Gastroesophageal sphincter (tissue), 3 donors: ENCODE measurements at regions not wholly inside any gene's neighbourhood (a gene's known extent, or its start where the extent isn't known, plus 50 kb on each side); places are given as distances from the start of the nearest gene placed in this dataset.

Source experiments
- POLR2A ChIP-seq, 2 donors: fragments of 450-650 bp; IDR thresholded peaks; one replicate each; pipeline ENCODE4 v1.6.1; 2017; ENCODE audit warnings: antibody characterized with exemption in 2 of 2, mild to moderate bottlenecking in 2 of 2, moderate library complexity in 1 of 2
- POLR2AphosphoS5 ChIP-seq: sonication (generic); formaldehyde crosslinking; IDR thresholded peaks from one replicate; pipeline ENCODE4 v1.6.1; 2017; ENCODE audit warnings: antibody characterized with exemption
- TF ChIP-seq, protein P1 (sequence below), 4 experiments: fragments of 200-600 bp in 2 of 4; fragments of 450-650 bp in 2 of 4; sonication (generic) in 1 of 4; IDR thresholded peaks; one replicate each; pipeline ENCODE4 v1.5.1; 2017 to 2019; ENCODE audit warnings: antibody characterized with exemption in 4 of 4, mild to moderate bottlenecking in 2 of 4, moderate library complexity in 2 of 4

DNA sequence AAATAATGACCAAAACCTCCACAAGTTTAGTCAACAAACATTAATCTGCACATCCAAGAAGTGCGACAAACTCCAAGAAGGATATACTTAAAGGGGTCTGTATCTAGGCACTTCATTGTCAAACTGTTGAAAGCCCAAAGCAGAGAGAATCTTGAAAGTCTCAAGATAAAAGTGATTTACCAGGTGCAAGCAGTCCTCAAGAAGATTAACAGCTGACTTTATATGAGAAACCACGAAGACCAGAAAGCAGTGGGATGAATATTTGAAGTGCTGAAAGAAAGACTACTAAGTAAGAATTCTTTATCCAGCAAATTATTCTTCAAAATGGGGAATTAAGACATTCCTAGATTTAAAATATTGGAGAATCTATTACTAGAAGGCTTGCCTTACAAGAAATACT is 58.4 kb upstream of the BLCAP start:
- TF ChIP-seq POLR2A (IDR thresholded peaks at IDR 0.05) (no peak), POLR2AphosphoS5 (no peak)
- TF ChIP-seq, protein P1, sequence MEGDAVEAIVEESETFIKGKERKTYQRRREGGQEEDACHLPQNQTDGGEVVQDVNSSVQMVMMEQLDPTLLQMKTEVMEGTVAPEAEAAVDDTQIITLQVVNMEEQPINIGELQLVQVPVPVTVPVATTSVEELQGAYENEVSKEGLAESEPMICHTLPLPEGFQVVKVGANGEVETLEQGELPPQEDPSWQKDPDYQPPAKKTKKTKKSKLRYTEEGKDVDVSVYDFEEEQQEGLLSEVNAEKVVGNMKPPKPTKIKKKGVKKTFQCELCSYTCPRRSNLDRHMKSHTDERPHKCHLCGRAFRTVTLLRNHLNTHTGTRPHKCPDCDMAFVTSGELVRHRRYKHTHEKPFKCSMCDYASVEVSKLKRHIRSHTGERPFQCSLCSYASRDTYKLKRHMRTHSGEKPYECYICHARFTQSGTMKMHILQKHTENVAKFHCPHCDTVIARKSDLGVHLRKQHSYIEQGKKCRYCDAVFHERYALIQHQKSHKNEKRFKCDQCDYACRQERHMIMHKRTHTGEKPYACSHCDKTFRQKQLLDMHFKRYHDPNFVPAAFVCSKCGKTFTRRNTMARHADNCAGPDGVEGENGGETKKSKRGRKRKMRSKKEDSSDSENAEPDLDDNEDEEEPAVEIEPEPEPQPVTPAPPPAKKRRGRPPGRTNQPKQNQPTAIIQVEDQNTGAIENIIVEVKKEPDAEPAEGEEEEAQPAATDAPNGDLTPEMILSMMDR (IDR thresholded peaks at IDR 0.05) = no peak
